GM12801 (cell line): ENCODE measurements at regions not wholly inside any gene's neighbourhood (a gene's known extent, or its start where the extent isn't known, plus 50 kb on each side); places are given as distances from the start of the nearest gene placed in this dataset.

Experiments
- TF ChIP-seq, protein P1 (sequence below): IDR thresholded peaks from one replicate; pipeline ENCODE4 v1.5.1; 2011; ENCODE audit warnings: control low read depth; ENCODE audit not compliant: insufficient read length; ENCODE audit errors: extremely low read depth

DNA sequence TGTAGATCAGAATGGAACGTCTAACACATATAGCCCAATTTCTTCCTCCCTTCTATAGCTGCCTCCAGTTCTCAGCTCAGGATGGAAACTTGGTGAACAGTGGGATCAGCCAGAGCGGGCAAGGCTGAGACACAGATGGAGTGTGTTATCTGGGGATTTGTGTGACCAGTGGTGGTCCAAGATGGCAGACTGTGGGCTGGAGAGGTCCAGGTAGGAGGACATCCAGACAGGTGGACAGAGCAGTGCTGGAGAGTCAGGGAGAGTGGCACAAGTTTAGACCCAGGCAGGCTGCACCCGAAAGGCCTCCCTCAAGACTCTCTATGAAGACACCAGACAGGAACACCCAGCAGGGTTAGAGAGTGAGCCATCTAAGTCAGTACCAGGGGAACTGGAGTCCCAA, 116.1 kb upstream of the CPSF6 start:
- TF ChIP-seq, protein P1, sequence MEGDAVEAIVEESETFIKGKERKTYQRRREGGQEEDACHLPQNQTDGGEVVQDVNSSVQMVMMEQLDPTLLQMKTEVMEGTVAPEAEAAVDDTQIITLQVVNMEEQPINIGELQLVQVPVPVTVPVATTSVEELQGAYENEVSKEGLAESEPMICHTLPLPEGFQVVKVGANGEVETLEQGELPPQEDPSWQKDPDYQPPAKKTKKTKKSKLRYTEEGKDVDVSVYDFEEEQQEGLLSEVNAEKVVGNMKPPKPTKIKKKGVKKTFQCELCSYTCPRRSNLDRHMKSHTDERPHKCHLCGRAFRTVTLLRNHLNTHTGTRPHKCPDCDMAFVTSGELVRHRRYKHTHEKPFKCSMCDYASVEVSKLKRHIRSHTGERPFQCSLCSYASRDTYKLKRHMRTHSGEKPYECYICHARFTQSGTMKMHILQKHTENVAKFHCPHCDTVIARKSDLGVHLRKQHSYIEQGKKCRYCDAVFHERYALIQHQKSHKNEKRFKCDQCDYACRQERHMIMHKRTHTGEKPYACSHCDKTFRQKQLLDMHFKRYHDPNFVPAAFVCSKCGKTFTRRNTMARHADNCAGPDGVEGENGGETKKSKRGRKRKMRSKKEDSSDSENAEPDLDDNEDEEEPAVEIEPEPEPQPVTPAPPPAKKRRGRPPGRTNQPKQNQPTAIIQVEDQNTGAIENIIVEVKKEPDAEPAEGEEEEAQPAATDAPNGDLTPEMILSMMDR: no peak

GRCh38 chr12:69123919-69124638, 115.3 kb upstream of the CPSF6 start:
- TF ChIP-seq, protein P1: no peak

GRCh38 chr12:69129017-69129416, 110.4 kb upstream of the CPSF6 start:
- TF ChIP-seq, protein P1: no peak

GRCh38 chr12:69129564-69129963, 109.8 kb upstream of the CPSF6 start:
- TF ChIP-seq, protein P1: no peak

- TF ChIP-seq, protein P1: no peak
Observed at GRCh38 chr12:69130064-69130463, 109.3 kb upstream of the CPSF6 start.

GRCh38 chr12:69131077-69131476, 108.3 kb upstream of the CPSF6 start:
- TF ChIP-seq, protein P1: no peak

DNA sequence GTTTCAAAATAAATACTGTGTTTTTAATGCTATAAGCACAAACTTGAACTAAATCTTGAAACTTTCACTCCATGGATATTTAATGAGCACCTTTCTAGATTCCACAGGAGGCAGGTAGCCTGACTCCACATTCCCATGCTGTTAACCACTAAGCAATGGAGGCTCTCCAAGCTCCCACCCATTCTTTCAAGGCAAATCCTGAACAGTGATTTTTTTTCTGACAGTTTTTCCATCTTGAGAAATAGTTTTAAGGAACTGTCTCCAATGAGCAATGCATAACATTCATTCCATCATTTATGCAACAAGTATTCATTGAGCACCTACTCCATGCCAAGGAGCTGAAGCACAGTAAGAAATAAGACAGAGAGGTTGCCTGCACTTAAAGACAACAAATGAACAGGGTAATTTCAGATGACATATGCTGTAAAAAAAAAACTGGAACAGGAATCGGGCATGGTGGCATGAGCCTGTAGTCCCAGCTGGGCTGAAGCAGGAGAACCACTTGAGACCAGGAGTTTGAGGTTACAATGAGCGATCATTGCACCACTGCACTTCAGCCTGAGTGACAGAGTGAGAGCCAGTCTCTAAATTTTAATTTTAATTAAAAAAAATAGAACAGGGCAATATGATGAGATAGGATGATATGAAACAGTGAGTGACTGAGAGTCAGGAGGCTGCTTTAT, 102.3 kb upstream of the CPSF6 start:
- TF ChIP-seq, protein P1: no peak
